H9 (cell line): ENCODE measurements at regions not wholly inside any gene's neighbourhood (a gene's known extent, or its start where the extent isn't known, plus 50 kb on each side); places are given as distances from the start of the nearest gene placed in this dataset.
A peak's percentile ranks its signal among the peaks of the same experiment; 100 is the strongest.

Experiments used
- DNase-seq: peaks from one replicate; pipeline ENCODE4 v3.0.0-alpha.2; 2017
- H2AFZ ChIP-seq: one replicate; pipeline ENCODE4 v1.6.1; 2013; ENCODE audit warnings: mild to moderate bottlenecking, low read length, control low read depth, moderate library complexity
- H2AK5ac ChIP-seq: 2 replicates; pipeline ENCODE4 v1.6.1; 2013; ENCODE audit warnings: low read length, control low read depth, mixed read lengths; ENCODE audit not compliant: insufficient read length
- H2BK120ac ChIP-seq: one replicate; pipeline ENCODE4 v1.6.1; 2013; ENCODE audit warnings: low read depth, mild to moderate bottlenecking, low read length, control low read depth, inconsistent platforms; ENCODE audit not compliant: poor library complexity, severe bottlenecking
- H2BK12ac ChIP-seq: 2 replicates; pipeline ENCODE4 v1.6.1; 2013; ENCODE audit warnings: low read length, control low read depth, mixed read lengths, low read depth; ENCODE audit not compliant: insufficient read length
- H2BK15ac ChIP-seq: 2 replicates; pipeline ENCODE4 v1.6.1; 2013; ENCODE audit warnings: low read depth, low read length, control low read depth
- H2BK20ac ChIP-seq: one replicate; pipeline ENCODE4 v1.6.1; 2013; ENCODE audit warnings: low read depth, mild to moderate bottlenecking, low read length, control low read depth, inconsistent platforms; ENCODE audit not compliant: poor library complexity, severe bottlenecking
- H2BK5ac ChIP-seq: 2 replicates; pipeline ENCODE4 v1.6.1; 2013; ENCODE audit warnings: low read length, control low read depth, mixed read lengths; ENCODE audit not compliant: insufficient read length
- H3K14ac ChIP-seq: 2 replicates; pipeline ENCODE4 v1.6.1; 2013; ENCODE audit warnings: low read length, control low read depth; ENCODE audit not compliant: insufficient read depth
- H3K18ac ChIP-seq: 2 replicates; pipeline ENCODE4 v1.6.1; 2013; ENCODE audit warnings: low read depth, mild to moderate bottlenecking, mixed read lengths, low read length, control low read depth; ENCODE audit not compliant: insufficient read length
- H3K23ac ChIP-seq: 2 replicates; pipeline ENCODE4 v1.6.1; 2013; ENCODE audit warnings: low read length, control low read depth, mixed read lengths, low read depth; ENCODE audit not compliant: insufficient read length
- H3K23me2 ChIP-seq: 2 replicates; pipeline ENCODE4 v1.6.1; 2013; ENCODE audit warnings: low read depth, mild to moderate bottlenecking, mixed read lengths, low read length, control low read depth; ENCODE audit not compliant: insufficient read length, poor library complexity, severe bottlenecking
- H3K27ac ChIP-seq: 2 replicates; pipeline ENCODE4 v1.5.1; 2013; ENCODE audit warnings: low read length, control low read depth, mixed read lengths, low read depth; ENCODE audit not compliant: insufficient read length
- H3K27me3 ChIP-seq: 2 replicates; pipeline ENCODE4 v1.6.1; 2013; ENCODE audit warnings: low read length, control low read depth, inconsistent platforms; ENCODE audit not compliant: insufficient read depth
- H3K4ac ChIP-seq: 2 replicates; pipeline ENCODE4 v1.6.1; 2013; ENCODE audit warnings: low read depth, mild to moderate bottlenecking, control low read depth, inconsistent platforms, low read length, moderate library complexity
- H3K4me1 ChIP-seq: 2 replicates; pipeline ENCODE4 v1.6.1; 2013; ENCODE audit warnings: low read length, control low read depth, inconsistent platforms; ENCODE audit not compliant: insufficient read depth
- H3K4me2 ChIP-seq: 2 replicates; pipeline ENCODE4 v1.6.1; 2013; ENCODE audit warnings: low read length, control low read depth, mixed read lengths; ENCODE audit not compliant: insufficient read length, insufficient read depth
- H3K56ac ChIP-seq: 2 replicates; pipeline ENCODE4 v1.6.1; 2013; ENCODE audit warnings: low read depth, mild to moderate bottlenecking, mixed read lengths, low read length, control low read depth; ENCODE audit not compliant: insufficient read length
- H3K79me1 ChIP-seq: 2 replicates; pipeline ENCODE4 v1.6.1; 2013; ENCODE audit warnings: low read depth, mild to moderate bottlenecking, moderate library complexity, low read length, control low read depth, inconsistent platforms; ENCODE audit not compliant: insufficient read depth, poor library complexity, severe bottlenecking
- H3K79me2 ChIP-seq: 2 replicates; pipeline ENCODE4 v1.6.1; 2013; ENCODE audit warnings: low read length, control low read depth, inconsistent platforms; ENCODE audit not compliant: insufficient read depth
- H3K9ac ChIP-seq: 2 replicates; pipeline ENCODE4 v1.6.1; 2013; ENCODE audit warnings: low read length, control low read depth, mixed read lengths; ENCODE audit not compliant: insufficient read length; ENCODE audit errors: extremely low read depth
- H3K9me3 ChIP-seq: one replicate; pipeline ENCODE4 v1.6.1; 2013; ENCODE audit warnings: low read depth, low read length, inconsistent platforms; ENCODE audit not compliant: control insufficient read depth
- H3T11ph ChIP-seq: one replicate; pipeline ENCODE4 v1.6.1; 2013; ENCODE audit warnings: mild to moderate bottlenecking, low read length, control low read depth, inconsistent platforms
- H4K20me1 ChIP-seq: one replicate; pipeline ENCODE4 v1.6.1; 2013; ENCODE audit not compliant: control insufficient read depth, insufficient read length, insufficient read depth
- H4K5ac ChIP-seq: 2 replicates; pipeline ENCODE4 v1.6.1; 2013; ENCODE audit warnings: low read depth, mild to moderate bottlenecking, mixed read lengths, low read length, control low read depth; ENCODE audit not compliant: insufficient read length
- H4K8ac ChIP-seq: replicated peaks from 2 replicates; pipeline ENCODE4 v1.6.1; 2013; ENCODE audit warnings: low read length, control low read depth, mixed read lengths, low read depth; ENCODE audit not compliant: insufficient read length
- H4K91ac ChIP-seq: 2 replicates; pipeline ENCODE4 v1.6.1; 2013; ENCODE audit warnings: low read depth, mild to moderate bottlenecking, moderate library complexity, mixed read lengths, low read length, control low read depth; ENCODE audit not compliant: insufficient read length
- H3K27ac Mint-ChIP-seq, 3 experiments: 2 replicates in 2 of 3; 3 replicates in 1 of 3; pipeline ENCODE4 v1.8.0; 2020 to 2021; ENCODE audit warnings: mixed read lengths in 3 of 3, mild to moderate bottlenecking in 1 of 3, moderate library complexity in 1 of 3
- H3K27me3 Mint-ChIP-seq: 2 replicates; pipeline ENCODE4 v1.8.0; 2021; ENCODE audit warnings: low read depth, mild to moderate bottlenecking, moderate library complexity, mixed read lengths
- H3K36me3 Mint-ChIP-seq, 3 experiments: 2 replicates in 2 of 3; 3 replicates in 1 of 3; pipeline ENCODE4 v1.8.0; 2020 to 2021; ENCODE audit warnings: low read depth in 3 of 3, mixed read lengths in 3 of 3; ENCODE audit not compliant: insufficient read depth in 1 of 3
- H3K4me1 Mint-ChIP-seq, 2 experiments: 2 replicates each; pipeline ENCODE4 v1.8.0; 2020; ENCODE audit warnings: mixed read lengths in 2 of 2
- H3K4me3 Mint-ChIP-seq, 2 experiments: 2 replicates in 1 of 2; 3 replicates in 1 of 2; pipeline ENCODE4 v1.8.0; 2020 to 2021; ENCODE audit warnings: mild to moderate bottlenecking in 2 of 2, mixed read lengths in 2 of 2, moderate library complexity in 1 of 2
- H3K9me3 Mint-ChIP-seq, 2 experiments: 2 replicates in 1 of 2; 3 replicates in 1 of 2; pipeline ENCODE4 v1.8.0; 2020; ENCODE audit warnings: mild to moderate bottlenecking in 2 of 2, mixed read lengths in 2 of 2, moderate library complexity in 1 of 2
- WGBS: extraction: QIAGEN DNeasy Blood & Tissue Kit; methylation state at CpG from one replicate; pipeline ENCODE4 v1.1.7; 2013; ENCODE audit warnings: missing lambda C conversion rate, low lambda C conversion rate, mixed read lengths; ENCODE audit not compliant: insufficient read length; ENCODE audit errors: extremely low coverage; 5-methylcytosine and 5-hydroxymethylcytosine counted together
- TF ChIP-seq, protein P1 (sequence below): fragments of 200-600 bp; sonication (generic); conservative IDR thresholded peaks from 3 replicates; pipeline ENCODE4 v1.8.0; 2021; ENCODE audit warnings: antibody characterized with exemption, mild to moderate bottlenecking

DNA sequence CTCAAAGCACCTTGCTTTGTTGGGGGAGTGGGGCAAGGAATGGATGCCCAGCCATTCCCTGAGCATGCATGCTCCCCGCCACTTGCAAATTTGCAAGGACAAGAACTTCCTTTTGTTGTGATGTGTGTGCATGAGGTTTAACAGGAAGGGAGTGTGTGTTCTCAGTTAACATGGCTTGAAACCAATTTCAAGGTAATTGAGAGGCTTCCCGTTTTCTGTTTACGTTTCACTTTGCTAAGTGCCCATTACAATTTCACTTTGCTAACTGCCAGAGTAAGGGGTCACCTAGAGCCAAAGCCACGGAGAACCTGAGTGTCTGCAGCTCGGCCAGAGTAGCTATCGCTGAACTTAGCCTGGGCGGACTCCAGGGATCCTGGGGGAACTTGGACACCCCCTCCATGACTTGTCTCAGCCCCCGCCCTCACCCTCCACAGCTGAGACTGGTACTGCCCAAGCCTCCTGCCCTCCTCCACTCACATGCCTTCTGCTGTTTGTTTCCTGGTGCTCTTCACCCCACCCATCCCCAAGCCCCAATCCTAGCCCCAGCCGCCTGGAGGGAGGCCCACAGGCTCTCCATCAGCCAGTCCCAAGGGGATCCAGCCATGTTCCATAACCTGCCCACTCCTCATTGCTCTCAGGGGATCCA is 53.6 kb upstream of the LAPTM4A start:
- H3K4me3 Mint-ChIP-seq, result peak overlapping the region in 1 of 2 experiments; percentile 28; a peak in 1 of 5 replicates
- DNase-seq, result no peak
- no peak overlapping the region for H2BK20ac ChIP-seq
- H3K23ac ChIP-seq, result no peak overlapping the region
- TF ChIP-seq, protein P1, sequence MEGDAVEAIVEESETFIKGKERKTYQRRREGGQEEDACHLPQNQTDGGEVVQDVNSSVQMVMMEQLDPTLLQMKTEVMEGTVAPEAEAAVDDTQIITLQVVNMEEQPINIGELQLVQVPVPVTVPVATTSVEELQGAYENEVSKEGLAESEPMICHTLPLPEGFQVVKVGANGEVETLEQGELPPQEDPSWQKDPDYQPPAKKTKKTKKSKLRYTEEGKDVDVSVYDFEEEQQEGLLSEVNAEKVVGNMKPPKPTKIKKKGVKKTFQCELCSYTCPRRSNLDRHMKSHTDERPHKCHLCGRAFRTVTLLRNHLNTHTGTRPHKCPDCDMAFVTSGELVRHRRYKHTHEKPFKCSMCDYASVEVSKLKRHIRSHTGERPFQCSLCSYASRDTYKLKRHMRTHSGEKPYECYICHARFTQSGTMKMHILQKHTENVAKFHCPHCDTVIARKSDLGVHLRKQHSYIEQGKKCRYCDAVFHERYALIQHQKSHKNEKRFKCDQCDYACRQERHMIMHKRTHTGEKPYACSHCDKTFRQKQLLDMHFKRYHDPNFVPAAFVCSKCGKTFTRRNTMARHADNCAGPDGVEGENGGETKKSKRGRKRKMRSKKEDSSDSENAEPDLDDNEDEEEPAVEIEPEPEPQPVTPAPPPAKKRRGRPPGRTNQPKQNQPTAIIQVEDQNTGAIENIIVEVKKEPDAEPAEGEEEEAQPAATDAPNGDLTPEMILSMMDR, result no peak
- H3K9me3 ChIP-seq, result no peaks in the 10 kb centered on the region
- no peak overlapping the region for H3K4me2 ChIP-seq
- no peak overlapping the region for H2BK15ac ChIP-seq
- peak overlapping the region in 1 of 3 experiments; percentile 21; a peak in 1 of 7 replicates for H3K27ac Mint-ChIP-seq
- H3K9me3 Mint-ChIP-seq, result peaks cover 11 to 14% of the 10 kb centered on the region in 2 experiments; a peak in 4 of 5 replicates
- H3K79me1 ChIP-seq, result no peaks in the 10 kb centered on the region
- H2BK5ac ChIP-seq, result no peak overlapping the region
- no peak overlapping the region for H2AFZ ChIP-seq
- H2BK12ac ChIP-seq, result no peak overlapping the region
- H3K14ac ChIP-seq, result no peak overlapping the region
- peaks cover 2 to 3% of the 10 kb centered on the region in 2 experiments for H3K4me1 Mint-ChIP-seq
- H2AK5ac ChIP-seq, result no peak overlapping the region
- no peak overlapping the region for H3K27ac ChIP-seq
- H3T11ph ChIP-seq, result no peak overlapping the region
- no peaks in the 10 kb centered on the region for H3K4me1 ChIP-seq
- H3K4ac ChIP-seq, result no peak overlapping the region
- H3K36me3 Mint-ChIP-seq, result peaks cover 0 to 7% (median 0%) of the 10 kb centered on the region in 3 experiments; a peak in 3 of 7 replicates
- no peak overlapping the region for H2BK120ac ChIP-seq
- H4K20me1 ChIP-seq, result no peaks in the 10 kb centered on the region
- no peak overlapping the region for H4K91ac ChIP-seq
- H3K23me2 ChIP-seq, result no peaks in the 10 kb centered on the region
- no peak overlapping the region for H3K9ac ChIP-seq
- no peak overlapping the region for H4K8ac ChIP-seq
- peaks cover 30% of the 10 kb centered on the region for H3K27me3 Mint-ChIP-seq
- no peak overlapping the region for H3K18ac ChIP-seq
- no peaks in the 10 kb centered on the region for H3K27me3 ChIP-seq
- H3K56ac ChIP-seq, result no peak overlapping the region
- H4K5ac ChIP-seq, result no peak overlapping the region
- no CpG with 5 or more reads among the region's 9 CpGs for WGBS
- H3K79me2 ChIP-seq, result no peaks in the 10 kb centered on the region
